ENCODE measurements at regions not wholly inside any gene's neighbourhood (a gene's known extent, or its start where the extent isn't known, plus 50 kb on each side); places are given as distances from the start of the nearest gene placed in this dataset.

GRCh38 chr2:65666156-65666725, 233.8 kb upstream of the SPRED2 start:
- TF ChIP-seq EZH2phosphoT487 (conservative IDR thresholded peaks at IDR 0.05; ENCODE audit: low read length) = no peak
- TF ChIP-seq, protein P1, sequence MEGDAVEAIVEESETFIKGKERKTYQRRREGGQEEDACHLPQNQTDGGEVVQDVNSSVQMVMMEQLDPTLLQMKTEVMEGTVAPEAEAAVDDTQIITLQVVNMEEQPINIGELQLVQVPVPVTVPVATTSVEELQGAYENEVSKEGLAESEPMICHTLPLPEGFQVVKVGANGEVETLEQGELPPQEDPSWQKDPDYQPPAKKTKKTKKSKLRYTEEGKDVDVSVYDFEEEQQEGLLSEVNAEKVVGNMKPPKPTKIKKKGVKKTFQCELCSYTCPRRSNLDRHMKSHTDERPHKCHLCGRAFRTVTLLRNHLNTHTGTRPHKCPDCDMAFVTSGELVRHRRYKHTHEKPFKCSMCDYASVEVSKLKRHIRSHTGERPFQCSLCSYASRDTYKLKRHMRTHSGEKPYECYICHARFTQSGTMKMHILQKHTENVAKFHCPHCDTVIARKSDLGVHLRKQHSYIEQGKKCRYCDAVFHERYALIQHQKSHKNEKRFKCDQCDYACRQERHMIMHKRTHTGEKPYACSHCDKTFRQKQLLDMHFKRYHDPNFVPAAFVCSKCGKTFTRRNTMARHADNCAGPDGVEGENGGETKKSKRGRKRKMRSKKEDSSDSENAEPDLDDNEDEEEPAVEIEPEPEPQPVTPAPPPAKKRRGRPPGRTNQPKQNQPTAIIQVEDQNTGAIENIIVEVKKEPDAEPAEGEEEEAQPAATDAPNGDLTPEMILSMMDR (IDR thresholded peaks at IDR 0.05; ENCODE audit: insufficient read depth, low read length, poor library complexity, severe bottlenecking) = no peak
